ENCODE measurements at regions not wholly inside any gene's neighbourhood (a gene's known extent, or its start where the extent isn't known, plus 50 kb on each side); places are given as distances from the start of the nearest gene placed in this dataset.

GRCh38 chr13:79128158-79128557 lies 277.9 kb downstream of the RBM26 start:
- Histone ChIP-seq H3K27me3 (ENCODE audit: low read depth) (no peaks in the 10 kb centered on the region), H3K4me3 (no peak overlapping the region), H3K36me3 (no peaks in the 10 kb centered on the region), H3K27ac (replicated peaks) (no peak overlapping the region), H3K4me1 (no peaks in the 10 kb centered on the region), H3K9me3 (replicated peaks) (peaks cover 12% of the 10 kb centered on the region)
- TF ChIP-seq, protein P1, sequence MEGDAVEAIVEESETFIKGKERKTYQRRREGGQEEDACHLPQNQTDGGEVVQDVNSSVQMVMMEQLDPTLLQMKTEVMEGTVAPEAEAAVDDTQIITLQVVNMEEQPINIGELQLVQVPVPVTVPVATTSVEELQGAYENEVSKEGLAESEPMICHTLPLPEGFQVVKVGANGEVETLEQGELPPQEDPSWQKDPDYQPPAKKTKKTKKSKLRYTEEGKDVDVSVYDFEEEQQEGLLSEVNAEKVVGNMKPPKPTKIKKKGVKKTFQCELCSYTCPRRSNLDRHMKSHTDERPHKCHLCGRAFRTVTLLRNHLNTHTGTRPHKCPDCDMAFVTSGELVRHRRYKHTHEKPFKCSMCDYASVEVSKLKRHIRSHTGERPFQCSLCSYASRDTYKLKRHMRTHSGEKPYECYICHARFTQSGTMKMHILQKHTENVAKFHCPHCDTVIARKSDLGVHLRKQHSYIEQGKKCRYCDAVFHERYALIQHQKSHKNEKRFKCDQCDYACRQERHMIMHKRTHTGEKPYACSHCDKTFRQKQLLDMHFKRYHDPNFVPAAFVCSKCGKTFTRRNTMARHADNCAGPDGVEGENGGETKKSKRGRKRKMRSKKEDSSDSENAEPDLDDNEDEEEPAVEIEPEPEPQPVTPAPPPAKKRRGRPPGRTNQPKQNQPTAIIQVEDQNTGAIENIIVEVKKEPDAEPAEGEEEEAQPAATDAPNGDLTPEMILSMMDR (IDR thresholded peaks at IDR 0.05; ENCODE audit: borderline replicate concordance) = no peak
- intact Hi-C loops (cut with micrococcal nuclease) = no loop called here
- no peak for DNase-seq

- DNase-seq = no peak
- H3K36me3 ChIP-seq = no peaks in the 10 kb centered on the region
- no peak overlapping the region for H3K27ac ChIP-seq (replicated peaks)
- TF ChIP-seq, protein P1 (IDR thresholded peaks at IDR 0.05; ENCODE audit: borderline replicate concordance) = no peak
- H3K27me3 ChIP-seq (ENCODE audit: low read depth) = no peaks in the 10 kb centered on the region
- peaks cover 12% of the 10 kb centered on the region for H3K9me3 ChIP-seq (replicated peaks)
- no peak overlapping the region for H3K4me3 ChIP-seq
- intact Hi-C loops (cut with micrococcal nuclease) = no loop called here
- no peaks in the 10 kb centered on the region for H3K4me1 ChIP-seq
Observed at GRCh38 chr13:79126706-79127105, 279.3 kb downstream of the RBM26 start.

- TF ChIP-seq, protein P1 (IDR thresholded peaks at IDR 0.05; ENCODE audit: borderline replicate concordance) = no peak
- intact Hi-C loops (cut with micrococcal nuclease) = no loop called here
Observed at GRCh38 chr13:79124183-79124582, 281.9 kb downstream of the RBM26 start.

GRCh38 chr13:79121286-79121685 lies 284.8 kb downstream of the RBM26 start:
- TF ChIP-seq, protein P1 (IDR thresholded peaks at IDR 0.05; ENCODE audit: borderline replicate concordance) = no peak
- Histone ChIP-seq H3K9me3 (replicated peaks) (no peaks in the 10 kb centered on the region), H3K27ac (replicated peaks) (no peak overlapping the region), H3K4me3 (no peak overlapping the region), H3K27me3 (ENCODE audit: low read depth) (no peaks in the 10 kb centered on the region), H3K4me1 (no peaks in the 10 kb centered on the region), H3K36me3 (no peaks in the 10 kb centered on the region)
- intact Hi-C loops (cut with micrococcal nuclease) = no loop called here
- DNase-seq = no peak

More at GRCh38 chr13:79124183-79124582, 281.9 kb downstream of the RBM26 start:
- Histone ChIP-seq H3K4me3 (no peak overlapping the region), H3K4me1 (no peaks in the 10 kb centered on the region), H3K27me3 (ENCODE audit: low read depth) (no peaks in the 10 kb centered on the region), H3K36me3 (no peaks in the 10 kb centered on the region), H3K27ac (replicated peaks) (no peak overlapping the region), H3K9me3 (replicated peaks) (peaks cover 12% of the 10 kb centered on the region)
- DNase-seq = no peak

DNA sequence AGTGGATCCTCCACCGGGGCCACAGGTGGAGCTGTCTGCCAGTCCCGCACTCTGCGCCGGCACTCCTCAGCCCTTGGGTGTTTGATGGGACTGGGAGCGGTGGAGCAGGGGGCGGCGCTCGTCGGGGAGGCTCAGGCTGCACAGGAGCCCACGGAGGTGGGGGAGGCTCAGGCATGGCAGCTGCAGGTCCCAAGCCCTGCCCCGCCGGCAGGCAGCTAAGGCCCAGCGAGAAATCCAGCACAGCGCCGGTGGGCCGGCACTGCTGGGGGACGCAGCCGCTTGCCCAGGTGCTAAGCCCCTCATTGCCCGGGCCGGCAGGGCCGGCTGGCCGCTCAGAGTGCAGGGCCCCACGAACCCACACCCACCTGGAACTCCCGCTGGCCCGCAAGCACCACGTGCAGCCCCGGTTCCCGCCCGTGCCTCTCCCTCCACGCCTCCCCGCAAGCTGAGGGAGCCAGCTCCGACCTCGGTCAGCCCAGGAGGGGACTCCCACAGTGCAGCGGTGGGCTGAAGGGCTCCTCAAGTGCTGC lies 286.4 kb downstream of the RBM26 start:
- Histone ChIP-seq H3K4me3 (no peak overlapping the region), H3K36me3 (no peaks in the 10 kb centered on the region), H3K27ac (replicated peaks) (no peak overlapping the region), H3K9me3 (replicated peaks) (no peaks in the 10 kb centered on the region), H3K4me1 (no peaks in the 10 kb centered on the region), H3K27me3 (ENCODE audit: low read depth) (no peaks in the 10 kb centered on the region)
- no peak for DNase-seq
- intact Hi-C loops (cut with micrococcal nuclease) = no loop called here
- TF ChIP-seq, protein P1 (IDR thresholded peaks at IDR 0.05; ENCODE audit: borderline replicate concordance) = no peak

Measured in left ventricle myocardium inferior (tissue), 1 donor.